OCI-M1 (cell line): ENCODE measurements at regions not wholly inside any gene's neighbourhood (a gene's known extent, or its start where the extent isn't known, plus 50 kb on each side); places are given as distances from the start of the nearest gene placed in this dataset.
"Not testable (repeated sequence)": the region's sequence is repeated elsewhere in the genome, so short reads cannot be mapped to it uniquely, and the experiment has no call there.

ENCODE experiments used
- DNase-seq: peaks from one replicate; lab custom pipeline; 2025; lab: John Stamatoyannopoulos, UW

DNA sequence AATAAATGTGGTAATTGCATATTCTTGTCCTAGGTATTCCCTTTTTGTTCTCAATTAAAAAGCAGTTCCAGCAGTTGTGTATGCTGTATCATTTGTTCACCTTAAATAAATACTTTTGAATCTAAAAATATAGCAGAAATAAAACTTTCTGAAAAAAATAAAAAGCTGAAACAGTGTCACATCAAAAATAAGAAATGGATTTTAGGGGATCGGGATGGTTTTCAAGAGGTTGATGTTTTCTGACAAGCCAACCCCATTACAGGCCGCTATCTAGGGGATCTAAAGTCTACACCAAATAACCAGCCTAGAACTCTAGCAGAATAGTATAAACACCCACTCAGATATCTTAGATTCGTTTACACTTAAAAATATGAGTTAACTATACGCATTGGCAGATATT, 95.4 kb upstream of the MAML3 start:
- DNase-seq = peak; percentile 75

DNA sequence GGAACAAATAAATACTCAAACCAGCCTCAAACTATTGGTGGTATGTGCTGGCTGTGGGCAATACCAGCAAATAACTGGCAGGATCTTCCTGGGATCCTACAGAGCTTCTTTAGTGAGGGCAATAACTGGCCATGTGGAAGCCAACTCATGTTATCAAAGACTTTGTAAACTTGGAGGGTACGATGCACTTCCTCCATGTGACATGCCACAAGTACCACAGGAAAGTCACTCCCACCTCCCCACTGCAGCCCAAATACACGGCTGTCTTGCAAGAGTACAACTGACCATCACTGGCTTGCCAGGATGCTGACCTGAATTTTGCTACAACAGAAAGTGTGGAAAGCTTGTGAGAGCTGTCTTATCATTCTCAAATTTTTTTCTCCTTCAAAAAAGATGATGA, 93.3 kb upstream of the MAML3 start:
- DNase-seq = peak; percentile 44

DNA sequence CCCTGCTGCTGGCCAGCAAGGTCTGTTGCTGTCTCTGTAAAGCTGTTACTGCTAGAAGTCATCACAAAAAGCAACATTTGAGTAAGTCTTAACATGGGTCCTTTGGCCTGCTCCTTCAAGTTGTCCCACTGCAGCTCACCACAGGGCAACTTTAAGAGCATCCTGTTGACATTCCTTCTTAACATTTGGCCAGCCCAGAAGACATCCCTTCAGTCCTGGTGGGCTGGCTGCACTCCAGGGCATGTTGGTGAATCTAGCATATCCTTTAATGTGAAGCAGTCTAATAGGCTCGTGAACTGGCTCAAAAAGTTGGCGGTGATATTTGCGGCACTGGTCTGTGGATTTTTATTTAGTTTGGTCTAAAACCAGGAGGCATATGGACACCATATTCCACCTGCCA, 92.2 kb upstream of the MAML3 start:
- DNase-seq = no peak

DNA sequence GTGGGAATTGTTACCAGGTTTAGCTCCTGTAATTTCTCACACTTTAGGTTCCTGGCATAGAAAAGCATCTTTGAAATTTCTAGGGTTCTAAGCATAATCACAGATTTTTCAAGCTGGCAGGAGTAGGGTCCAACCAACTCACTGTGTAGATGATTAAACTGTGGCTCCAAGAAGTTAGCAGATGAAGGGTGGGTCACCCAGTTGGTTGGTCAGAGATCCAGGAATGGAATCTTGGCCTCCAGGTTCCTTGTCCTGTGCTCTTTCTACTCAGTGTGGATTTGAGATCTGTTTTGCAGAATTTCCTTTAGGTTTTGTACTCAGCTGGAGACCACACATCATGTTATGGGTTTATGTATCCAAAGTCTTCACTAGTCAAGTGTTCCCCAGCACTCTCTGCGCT, 90.3 kb upstream of the MAML3 start:
- DNase-seq = no peak

DNA sequence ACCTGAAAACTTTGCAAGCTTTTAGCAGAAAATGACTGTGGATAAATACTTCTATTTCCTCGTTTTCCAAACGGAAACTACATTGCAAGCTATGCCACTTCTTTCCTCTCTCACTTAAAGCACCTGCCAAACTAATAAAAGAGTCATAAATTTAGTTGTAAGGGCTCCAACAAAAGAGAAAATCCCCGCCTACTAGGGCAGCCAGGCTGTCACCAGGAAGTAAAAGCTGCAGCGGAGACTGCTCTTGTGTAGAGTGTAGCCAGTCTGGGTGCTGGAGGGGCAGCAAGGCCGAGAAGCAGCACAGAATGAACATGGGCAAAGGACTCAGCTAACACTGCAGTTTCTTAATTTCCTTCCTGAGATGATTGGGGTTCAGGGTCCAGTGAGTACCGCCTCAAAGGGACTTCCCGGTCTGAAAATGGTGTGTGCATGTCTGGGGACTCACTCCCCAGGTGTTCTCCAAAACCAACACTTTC, 89.3 kb upstream of the MAML3 start:
- DNase-seq = no peak

DNA sequence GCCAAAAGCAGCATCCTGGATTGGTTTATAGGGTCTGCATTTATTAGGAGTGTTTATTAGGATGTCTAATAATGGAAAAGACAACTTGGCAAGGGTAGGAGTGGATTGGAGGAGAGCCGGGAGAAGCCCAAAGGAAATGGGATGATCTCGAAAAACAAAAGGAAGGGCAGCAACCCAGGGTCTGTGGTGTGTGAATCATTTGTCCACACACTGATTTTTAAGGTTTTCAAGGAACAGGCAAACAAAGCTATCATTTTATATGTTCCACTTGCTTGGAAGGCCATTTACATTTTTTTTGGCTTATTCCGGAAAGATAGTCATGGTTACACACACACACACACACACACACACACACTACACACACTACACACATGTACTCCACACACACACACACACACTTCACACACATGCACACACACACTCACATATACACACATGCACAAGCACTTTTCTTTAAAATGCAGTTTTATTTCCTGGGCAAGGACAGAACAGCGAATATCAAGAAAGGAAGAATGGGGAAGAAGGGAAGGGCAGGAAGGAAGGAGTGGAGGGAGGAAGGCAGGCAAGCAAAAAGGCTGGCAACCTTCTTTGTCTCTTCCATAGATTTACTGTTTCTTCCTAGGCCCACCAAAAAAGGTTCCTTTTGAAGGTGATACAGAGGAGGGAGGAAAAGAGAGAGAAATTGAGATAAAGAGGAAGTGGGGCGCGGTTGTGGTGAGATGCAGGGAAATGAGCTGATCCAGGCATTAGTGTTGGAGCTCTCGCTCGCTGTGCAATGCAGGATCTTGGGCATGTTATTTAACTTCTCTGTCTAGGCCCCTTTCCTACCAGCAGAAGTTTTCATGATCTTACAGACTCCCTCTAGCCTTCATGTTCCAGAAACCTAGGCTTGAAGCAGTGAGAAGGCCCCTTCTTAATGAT, 88.6 kb upstream of the MAML3 start:
- DNase-seq = peak; percentile 39

DNA sequence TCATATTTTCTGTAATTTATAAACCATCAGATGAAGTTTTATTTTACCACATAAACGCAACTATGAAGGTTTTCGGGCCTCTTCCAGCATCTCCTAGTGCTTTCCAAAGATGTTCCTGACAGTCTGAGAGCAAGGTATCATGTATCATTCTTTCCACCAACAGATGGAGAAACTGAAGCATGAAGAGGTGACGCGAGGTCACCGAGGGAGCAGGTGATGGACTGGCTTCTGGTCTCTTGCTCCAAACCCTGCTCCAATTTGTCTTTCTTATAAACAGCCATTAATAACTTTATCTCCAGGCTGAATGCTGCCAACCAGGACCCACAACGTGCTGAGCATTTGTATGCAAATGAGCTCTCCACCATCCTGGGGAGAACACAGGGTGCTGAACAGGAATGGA, 86.3 kb upstream of the MAML3 start:
- DNase-seq = no peak

DNA sequence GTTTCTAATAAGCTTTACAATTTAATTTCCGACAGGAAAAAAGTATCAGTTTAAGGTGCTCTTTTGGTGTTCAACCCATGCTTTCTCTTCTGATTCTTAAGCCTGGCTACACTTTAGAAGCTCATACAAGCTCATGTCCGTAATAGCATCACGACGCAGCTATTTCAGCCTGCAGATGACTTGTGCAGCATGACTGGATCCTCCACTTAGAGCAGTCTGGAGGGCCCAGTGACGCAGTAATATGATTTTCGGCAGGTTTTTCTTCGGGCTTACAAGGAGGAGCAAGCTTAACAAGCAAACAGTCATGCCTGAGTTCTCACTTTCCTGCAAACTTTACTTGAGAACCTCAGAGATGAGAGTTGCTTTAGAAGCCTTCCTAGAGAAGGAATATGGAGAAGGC, 85.3 kb upstream of the MAML3 start:
- no peak for DNase-seq

DNA sequence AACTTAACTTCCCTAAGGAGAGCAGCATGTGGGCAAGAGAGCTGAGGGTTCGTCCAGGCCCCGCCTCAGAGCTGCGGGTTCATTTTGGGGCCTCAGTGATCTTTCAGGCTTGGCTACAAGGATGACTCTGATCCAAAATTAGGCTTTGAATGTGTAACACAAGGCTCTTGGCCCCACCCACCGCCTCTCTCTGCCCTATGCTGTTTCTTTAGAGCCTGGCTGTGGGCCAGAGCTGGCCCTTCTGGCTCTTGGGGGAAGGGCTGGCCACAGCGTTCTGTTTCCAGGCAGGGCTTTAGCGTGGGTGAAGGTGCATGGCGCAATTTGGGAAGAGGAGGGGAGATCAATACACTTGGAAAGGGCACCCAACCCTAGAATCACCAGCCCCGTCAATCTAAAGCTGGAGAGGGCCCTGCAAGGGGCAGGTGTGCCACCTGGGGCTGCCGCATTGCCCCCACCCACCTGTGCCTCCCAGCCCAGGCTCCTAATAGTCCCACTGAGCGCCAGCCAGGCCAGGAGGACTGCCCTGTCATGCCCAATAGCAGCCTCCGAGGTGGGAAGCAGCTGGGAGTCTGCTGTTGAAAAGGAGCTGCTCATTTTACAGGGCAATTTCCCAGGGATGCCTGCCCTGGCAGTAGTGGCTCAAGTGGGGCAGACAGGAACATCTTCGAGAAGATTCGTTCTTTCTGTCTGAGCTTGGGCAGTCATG, 84.5 kb upstream of the MAML3 start:
- DNase-seq = peak; percentile 89

DNA sequence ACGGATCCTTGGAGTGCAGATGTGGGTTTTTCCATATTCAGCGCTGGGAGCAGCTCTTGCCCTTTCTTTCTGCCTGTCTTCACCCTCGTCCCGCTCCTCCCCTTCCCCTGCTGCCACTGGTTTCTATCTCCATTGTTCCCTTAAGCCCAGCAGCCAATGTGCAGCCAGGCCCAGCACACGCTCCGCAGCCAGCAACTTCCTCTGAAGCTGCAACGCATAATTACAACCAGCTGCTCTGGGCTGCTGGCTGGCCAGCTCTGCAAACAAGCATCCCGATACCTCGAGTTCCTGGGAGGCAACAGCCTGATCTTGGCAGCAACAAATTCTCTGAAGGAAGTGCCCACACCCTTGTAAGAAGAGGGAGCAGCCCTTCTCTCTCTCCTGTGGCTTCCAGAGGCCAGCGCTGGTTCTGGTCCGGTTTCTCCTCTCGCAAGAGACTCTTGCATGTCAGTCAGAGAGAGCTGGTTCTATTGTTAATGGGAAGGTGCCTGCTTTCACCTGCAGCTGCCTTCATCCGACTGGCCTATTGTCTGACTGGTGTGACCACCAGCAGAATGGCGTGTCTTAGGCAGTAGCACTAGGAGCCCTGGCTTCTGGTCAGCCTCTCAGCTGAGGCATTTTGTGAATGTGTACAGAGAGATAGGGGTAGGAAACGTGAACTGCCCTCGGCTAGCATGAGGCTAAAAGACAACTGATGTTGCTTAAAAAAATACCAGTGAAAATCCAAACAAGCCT, 83.8 kb upstream of the MAML3 start:
- no peak for DNase-seq

DNA sequence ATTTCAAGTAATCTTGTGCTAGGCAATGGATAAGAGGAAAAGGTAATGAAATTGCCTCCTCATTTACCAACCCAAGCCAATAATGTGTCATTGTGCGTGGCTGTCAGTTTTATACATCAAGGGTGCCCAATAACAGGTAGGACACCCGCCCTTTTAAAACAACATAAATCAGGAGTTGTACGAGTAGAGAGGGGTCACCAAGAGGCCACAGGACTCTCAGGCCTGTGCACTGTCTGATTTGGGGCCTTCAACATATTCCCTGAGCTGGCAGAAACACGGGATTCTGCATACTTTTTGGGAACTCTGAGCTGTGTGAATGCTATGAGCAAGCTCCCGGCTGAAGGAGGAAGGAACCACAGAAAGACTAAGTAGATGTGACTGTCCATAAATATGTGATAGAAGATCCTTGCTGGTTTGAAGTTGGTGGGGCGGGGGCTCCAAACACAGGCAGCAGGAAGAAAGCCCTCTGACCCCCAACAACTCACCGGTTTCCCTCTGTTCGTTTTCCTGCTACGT, 82.7 kb upstream of the MAML3 start:
- DNase-seq = no peak

DNA sequence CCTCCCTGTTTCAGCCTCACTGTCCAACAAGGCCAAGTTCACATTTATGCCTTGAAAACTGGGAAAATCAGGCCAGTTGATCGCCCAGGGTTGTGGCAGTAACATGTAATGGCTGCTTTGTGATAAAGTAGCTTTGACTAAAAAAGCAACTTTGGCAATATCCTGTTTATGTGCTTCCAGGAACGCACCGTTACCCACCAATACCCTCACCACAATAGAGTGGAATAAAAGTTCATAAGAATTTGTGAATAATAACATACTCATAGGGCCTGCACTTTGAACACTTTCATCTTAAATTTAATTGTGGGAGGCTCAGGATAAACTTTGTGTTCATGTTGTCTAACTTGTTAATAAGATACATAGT, 80.7 kb upstream of the MAML3 start:
- DNase-seq = no peak

DNA sequence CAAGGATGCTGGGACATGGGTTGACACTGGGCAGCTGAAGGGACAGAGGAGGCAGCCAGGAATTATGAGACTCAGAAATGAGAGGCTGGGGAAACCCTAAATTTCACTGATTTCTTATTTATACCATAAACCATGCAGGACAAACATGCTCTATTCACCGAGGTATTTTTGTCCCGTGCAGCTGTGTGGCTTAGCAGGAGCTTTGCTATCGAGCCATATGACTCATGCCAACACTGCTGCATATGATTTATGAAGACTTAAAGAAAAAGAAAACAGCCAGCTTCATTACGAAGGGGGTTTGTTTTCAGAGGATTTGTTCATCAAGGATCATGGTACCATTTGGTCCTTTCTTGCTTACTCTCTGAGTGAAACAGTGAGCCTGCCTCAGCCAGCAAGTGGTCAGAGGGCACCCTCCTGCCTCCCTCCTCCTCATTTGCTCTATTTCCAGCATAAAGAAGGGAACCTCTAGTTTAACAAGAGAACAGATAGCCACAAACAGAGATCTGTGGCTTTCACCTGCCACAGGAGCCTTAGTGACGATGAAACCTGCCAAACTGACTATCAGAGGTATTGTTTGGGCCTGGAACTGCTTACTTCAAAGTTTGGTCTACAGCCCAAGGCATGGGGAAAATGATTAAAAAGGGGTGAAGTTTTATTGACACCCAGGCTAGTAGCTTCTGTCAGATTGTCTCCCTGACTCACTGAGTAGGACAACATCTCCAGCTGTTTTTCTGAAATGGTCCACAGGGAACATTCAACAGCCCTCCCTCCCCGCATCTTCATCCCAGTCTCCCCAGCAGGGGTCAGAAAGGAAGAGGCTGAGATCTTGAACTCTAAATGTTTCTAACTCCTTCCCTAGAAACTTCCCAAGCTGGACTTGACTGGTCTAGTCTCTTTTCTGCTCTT, 80.1 kb upstream of the MAML3 start:
- no peak for DNase-seq

DNA sequence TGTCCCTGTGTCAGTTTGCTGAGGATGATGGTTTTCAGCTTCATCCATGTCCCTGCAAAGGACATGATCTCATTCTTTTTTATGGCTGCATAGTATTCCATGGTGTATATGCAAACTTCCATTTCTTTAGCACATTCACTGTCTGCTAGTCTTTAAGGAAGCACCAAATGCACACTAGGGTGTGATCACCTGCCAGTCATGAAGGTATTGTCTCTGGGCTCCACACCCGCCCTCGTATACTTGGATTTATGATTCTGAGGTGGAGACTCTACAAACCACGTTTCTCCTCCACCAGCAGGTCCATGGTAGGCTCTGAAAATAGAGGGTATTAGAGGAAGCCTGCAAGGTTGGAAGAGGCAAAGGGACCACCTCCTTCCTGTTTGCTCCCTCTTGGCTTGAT, 75.9 kb upstream of the MAML3 start:
- DNase-seq = no peak

DNA sequence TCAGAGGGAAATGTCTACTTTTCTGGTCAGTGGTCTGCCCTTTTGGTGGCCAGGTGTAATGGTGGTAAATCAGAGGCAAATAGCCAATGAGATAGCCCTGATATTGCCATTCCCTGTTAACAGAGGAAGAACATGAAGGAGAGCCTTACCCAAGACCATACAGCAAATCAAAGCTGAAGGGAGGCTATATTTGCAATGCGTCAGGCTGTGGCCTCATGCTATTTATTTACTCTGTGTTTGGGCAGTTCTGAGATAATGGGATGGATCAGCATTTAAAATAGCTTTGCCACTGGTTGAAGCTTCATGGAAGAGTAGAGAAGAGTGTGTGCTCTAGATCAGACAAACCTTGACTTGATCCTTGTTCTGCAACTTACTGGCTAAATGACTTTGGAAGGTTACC, 73.3 kb upstream of the MAML3 start:
- DNase-seq = no peak

DNA sequence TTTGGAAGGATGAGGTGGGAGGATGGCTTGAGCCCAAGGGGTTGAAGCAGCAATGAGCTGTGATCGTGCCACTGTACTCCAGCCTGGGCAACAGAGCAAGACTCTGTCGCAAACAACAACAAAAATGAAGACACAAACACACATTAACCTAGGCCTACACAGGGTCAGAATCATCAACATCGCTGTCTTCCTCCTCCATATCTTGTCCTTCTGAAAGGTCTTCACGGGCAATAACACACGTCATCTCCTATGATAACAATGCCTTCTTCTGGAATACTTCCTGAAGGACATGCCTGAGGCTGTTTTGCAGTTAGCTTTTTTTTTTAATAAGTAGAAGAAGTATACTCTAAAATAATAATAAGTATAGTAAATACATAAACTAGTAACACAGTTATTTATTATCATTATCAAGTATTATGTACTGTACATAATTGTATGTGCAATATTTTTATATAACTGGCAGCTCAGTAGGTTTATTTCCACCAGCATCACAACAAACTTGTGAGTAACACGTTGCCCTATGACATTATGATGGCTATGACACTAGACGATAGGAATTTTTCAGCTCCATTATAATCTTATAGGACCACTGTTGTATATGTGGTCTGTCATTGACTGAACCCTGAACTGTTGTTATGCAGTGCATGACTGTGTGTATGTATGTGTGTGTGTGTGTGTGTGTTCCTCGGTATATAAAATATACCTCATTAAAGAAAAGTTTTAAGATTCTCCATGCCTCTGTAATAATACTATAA, 69.2 kb upstream of the MAML3 start:
- DNase-seq = no peak

DNA sequence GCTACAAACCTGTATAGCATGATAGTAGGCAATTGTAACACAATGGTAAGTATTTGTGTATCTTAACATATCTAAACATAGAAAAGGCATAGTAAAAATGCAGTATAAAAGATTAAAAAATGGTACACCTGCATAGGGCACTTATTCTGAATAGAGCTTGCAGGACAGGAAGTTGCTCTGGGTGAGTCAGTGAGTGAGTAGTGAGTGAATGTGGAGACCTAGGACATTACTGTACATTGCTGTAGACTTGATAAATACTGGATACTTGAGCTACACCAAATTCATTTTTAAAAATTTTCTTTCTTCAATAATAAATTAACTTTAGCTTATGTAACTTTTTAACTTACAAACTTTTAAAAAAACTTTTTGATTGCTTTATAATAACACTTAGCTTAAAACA, 68.2 kb upstream of the MAML3 start:
- no peak for DNase-seq

DNA sequence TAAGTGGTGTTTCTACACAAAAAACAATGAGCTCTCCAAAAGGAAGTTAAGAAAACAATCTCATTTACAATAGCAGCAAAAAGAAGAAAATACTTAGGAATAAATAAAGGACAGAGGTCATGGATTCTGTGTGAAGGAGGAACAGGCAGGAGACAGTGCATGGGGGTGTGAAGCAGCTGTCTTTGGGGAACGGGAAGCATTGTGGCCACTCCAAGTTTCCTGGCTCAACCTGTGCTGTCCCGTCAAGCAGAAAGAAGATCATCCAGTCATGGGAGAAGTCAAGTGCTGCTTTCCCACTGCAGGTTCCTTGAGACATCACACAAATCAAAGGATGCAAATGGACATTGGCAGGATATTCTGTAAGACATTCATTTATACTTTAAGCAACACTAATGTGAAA, 66.1 kb upstream of the MAML3 start:
- no peak for DNase-seq

DNA sequence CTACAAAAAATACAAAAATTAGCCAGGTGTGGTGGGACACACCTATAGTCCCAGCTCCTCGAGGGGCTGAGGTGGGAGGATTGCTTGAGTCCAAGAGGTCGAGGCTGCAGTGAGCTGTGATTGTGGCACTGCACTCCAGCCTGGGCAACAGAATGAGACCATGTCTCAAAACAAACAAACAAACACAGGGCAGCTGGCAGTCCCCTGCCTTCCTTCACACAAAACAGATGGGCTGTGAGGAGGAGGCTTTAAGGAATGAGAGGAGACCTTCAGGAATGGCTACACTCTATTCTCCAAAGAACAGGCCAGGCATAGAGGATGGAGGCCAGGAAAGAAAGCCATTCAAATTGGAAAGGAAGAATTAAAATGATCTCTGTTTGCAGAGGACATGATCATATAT, 65.6 kb upstream of the MAML3 start:
- DNase-seq = no peak

DNA sequence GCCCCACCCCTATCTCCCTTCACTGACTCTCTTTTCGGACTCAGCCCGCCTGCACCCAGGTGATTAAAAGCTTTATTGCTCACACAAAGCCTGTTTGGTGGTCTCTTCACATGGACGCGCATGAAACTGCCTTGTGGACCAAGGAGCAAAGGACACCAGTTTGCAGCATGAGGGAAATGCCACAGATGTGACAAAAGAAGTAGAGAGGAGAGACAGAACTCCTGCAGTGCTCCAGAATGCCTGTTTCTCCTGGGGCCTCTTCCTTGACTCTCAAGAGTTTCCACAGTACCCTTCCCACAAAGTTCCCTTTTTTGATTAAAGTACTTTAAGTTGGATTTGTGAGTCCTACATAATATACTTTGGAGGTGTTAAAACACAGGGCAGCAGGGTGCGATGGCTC, 65.1 kb upstream of the MAML3 start:
- not testable (repeated sequence) for DNase-seq

DNA sequence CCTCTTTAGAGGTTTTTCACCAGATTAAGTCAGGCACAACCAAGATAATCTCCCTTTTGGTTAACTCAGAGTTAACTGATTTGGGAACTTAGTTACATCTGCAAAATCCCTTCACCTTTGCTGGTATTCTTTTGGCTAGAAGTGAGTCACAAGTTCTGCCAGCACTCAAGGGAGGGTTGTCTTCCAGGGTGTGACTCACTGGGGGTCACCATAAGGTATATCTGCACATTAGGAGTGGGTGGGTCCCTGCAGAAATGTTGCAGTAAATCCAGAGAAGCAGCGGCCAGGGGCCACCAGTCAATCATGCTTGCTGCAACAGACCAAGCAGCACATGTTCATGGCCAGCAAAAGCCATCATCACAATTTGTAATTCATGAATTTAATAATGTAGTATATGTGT, 59.8 kb upstream of the MAML3 start:
- DNase-seq = no peak
